Naive thymus-derived CD4-positive, alpha-beta T cell (primary cell): ENCODE measurements at regions not wholly inside any gene's neighbourhood (a gene's known extent, or its start where the extent isn't known, plus 50 kb on each side); places are given as distances from the start of the nearest gene placed in this dataset.

Experiments used
- ATAC-seq: fragments of 150-1000 bp; cut with Tn5 transposase; 2 replicates; pipeline ENCODE4 v1.10.0; 2021; ENCODE audit warnings: mild to moderate bottlenecking, moderate library complexity
- CTCF ChIA-PET: fragments of 350-600 bp; sonication (Branson Sonifier 250); formaldehyde crosslinking; loops from one replicate; lab custom pipeline; 2021; ENCODE audit warnings: antibody characterized with exemption; lab: Charles Lee
- POLR2A ChIA-PET: fragments of 350-600 bp; sonication (Branson Sonifier 250); formaldehyde crosslinking; loops from one replicate; lab custom pipeline; 2021; ENCODE audit warnings: antibody characterized with exemption, inconsistent platforms; lab: Charles Lee
- DNase-seq, 9 donors: peaks; one replicate each; pipeline versions ENCODE4 v3.0.0 to v3.0.0-alpha.2; 2020 to 2022; ENCODE audit warnings: mixed read lengths in 1 of 9
- H3K27ac ChIP-seq: one replicate; pipeline ENCODE4 v1.7.0; 2013; ENCODE audit warnings: mild to moderate bottlenecking, low read depth, low read length, moderate library complexity
- H3K27me3 ChIP-seq, 2 donors: one replicate each; pipeline ENCODE4 v1.7.0; 2013; ENCODE audit warnings: low read length in 2 of 2, mild to moderate bottlenecking in 2 of 2, moderate library complexity in 2 of 2; ENCODE audit not compliant: control insufficient read depth in 2 of 2, insufficient read depth in 2 of 2
- H3K36me3 ChIP-seq, 3 experiments: 1 replicate in 2 of 3; 2 replicates in 1 of 3; pipeline ENCODE4 v1.7.0; 2013; ENCODE audit warnings: low read length in 3 of 3, mild to moderate bottlenecking in 3 of 3, moderate library complexity in 1 of 3; ENCODE audit not compliant: insufficient read depth in 3 of 3, control insufficient read depth in 2 of 3
- H3K4me1 ChIP-seq, 2 donors: one replicate each; pipeline ENCODE4 v1.7.0; 2013; ENCODE audit warnings: low read length in 2 of 2, mild to moderate bottlenecking in 2 of 2, moderate library complexity in 1 of 2; ENCODE audit not compliant: control insufficient read depth in 2 of 2, insufficient read depth in 2 of 2
- H3K4me3 ChIP-seq: 2 replicates; pipeline ENCODE4 v1.7.0; 2013; ENCODE audit warnings: mild to moderate bottlenecking, low read length
- H3K9me3 ChIP-seq, 3 experiments: 1 replicate in 2 of 3; 2 replicates in 1 of 3; pipeline ENCODE4 v1.7.0; 2013; ENCODE audit warnings: low read length in 3 of 3; ENCODE audit not compliant: control insufficient read depth in 2 of 3
- H3K27ac Mint-ChIP-seq, 9 donors: one replicate each; pipeline ENCODE4 v1.8.0; 2020 to 2022; ENCODE audit warnings: mixed read lengths in 9 of 9, mild to moderate bottlenecking in 8 of 9, moderate library complexity in 5 of 9, inconsistent platforms in 2 of 9
- H3K27me3 Mint-ChIP-seq, 5 donors: one replicate each; pipeline ENCODE4 v1.8.0; 2021 to 2022; ENCODE audit warnings: mixed read lengths in 5 of 5, mild to moderate bottlenecking in 1 of 5
- H3K36me3 Mint-ChIP-seq, 5 donors: one replicate each; pipeline ENCODE4 v1.8.0; 2020 to 2022; ENCODE audit warnings: mixed read lengths in 5 of 5, mild to moderate bottlenecking in 3 of 5, inconsistent platforms in 1 of 5
- H3K4me1 Mint-ChIP-seq, 7 donors: one replicate each; pipeline ENCODE4 v1.8.0; 2020 to 2022; ENCODE audit warnings: mixed read lengths in 7 of 7, mild to moderate bottlenecking in 3 of 7, inconsistent platforms in 1 of 7
- H3K4me3 Mint-ChIP-seq, 10 donors: one replicate each; pipeline ENCODE4 v1.8.0; 2020 to 2022; ENCODE audit warnings: mild to moderate bottlenecking in 10 of 10, mixed read lengths in 10 of 10, moderate library complexity in 6 of 10, inconsistent platforms in 2 of 10
- H3K9me3 Mint-ChIP-seq, 11 donors: one replicate each; pipeline ENCODE4 v1.8.0; 2020 to 2022; ENCODE audit warnings: mixed read lengths in 11 of 11, mild to moderate bottlenecking in 4 of 11, inconsistent platforms in 1 of 11, moderate library complexity in 1 of 11
- intact Hi-C, 2 donors: fragments of 100-400 bp; cut with micrococcal nuclease; formaldehyde crosslinking; loops; one replicate each; pipeline ENCODE4 v1.15.1; 2023

DNA sequence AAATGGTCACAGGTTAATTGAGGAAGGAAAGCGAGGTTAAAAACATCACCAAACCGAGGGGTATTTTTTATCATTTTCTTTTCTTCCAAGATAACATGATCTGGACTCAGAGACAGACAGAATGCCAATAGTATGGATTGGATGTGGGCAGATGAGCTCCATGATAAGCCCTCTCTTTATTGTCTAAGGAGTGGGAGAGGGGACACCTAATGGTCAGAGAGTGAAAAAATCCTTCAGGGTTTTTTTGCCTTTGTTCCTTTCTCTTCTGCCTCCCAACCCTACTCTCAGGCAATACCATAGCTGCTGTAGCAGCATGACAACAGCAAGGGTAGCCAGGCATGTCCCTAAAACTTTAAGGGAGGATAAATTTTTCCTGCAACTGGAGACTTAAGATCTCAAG lies 94.7 kb downstream of the DIRAS2 start:
- intact Hi-C loops = no loop called here
- H3K27me3 Mint-ChIP-seq = peaks cover 10 to 23% (median 20%) of the 10 kb centered on the region in 5 donors
- H3K36me3 ChIP-seq = no peaks in the 10 kb centered on the region

DNA sequence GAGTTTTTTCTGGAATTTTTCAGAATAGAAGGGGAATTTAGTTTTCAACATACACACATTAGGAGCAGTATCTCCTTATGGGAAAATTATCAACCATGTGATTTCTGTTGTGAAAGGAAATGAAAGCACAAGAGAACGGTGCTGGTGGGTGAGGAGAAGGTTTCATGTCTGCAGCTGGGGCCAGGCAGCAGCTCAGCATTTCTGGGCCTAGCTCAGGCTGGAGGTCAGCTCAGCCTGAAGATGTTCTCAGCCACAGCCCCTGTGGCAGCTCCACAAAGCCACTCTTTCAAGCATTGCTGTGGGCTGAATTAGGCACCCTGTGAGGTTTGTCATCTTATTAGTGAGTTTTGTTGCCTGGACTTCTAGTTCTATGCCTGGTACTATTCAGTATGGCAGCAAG lies 90.3 kb downstream of the DIRAS2 start:
- Mint-ChIP-seq H3K4me3 (no peak overlapping the region), H3K27ac (no peak overlapping the region), H3K9me3 (peaks cover 0 to 20% (median 7%) of the 10 kb centered on the region in 11 donors), H3K27me3 (peaks cover 6 to 19% (median 11%) of the 10 kb centered on the region in 5 donors), H3K36me3 (peaks cover 0 to 10% (median 0%) of the 10 kb centered on the region in 5 donors), H3K4me1 (no peaks in the 10 kb centered on the region)
- Histone ChIP-seq H3K9me3 (peaks cover 0 to 4% (median 0%) of the 10 kb centered on the region in 3 experiments), H3K36me3 (no peaks in the 10 kb centered on the region), H3K27me3 (no peaks in the 10 kb centered on the region), H3K27ac (no peak overlapping the region), H3K4me3 (no peak overlapping the region), H3K4me1 (no peaks in the 10 kb centered on the region)
- ChIA-PET POLR2A (no interaction called here), CTCF (no interaction called here)
- ATAC-seq (no peak), DNase-seq (no peak)
- intact Hi-C loops = no loop called here

More for the DNA sequence above, 94.7 kb downstream of the DIRAS2 start:
- no peak overlapping the region for H3K4me3 ChIP-seq
- H3K36me3 Mint-ChIP-seq = peaks cover 0 to 10% (median 0%) of the 10 kb centered on the region in 5 donors
- H3K27ac ChIP-seq = no peak overlapping the region
- H3K27me3 ChIP-seq = no peaks in the 10 kb centered on the region
- no peak overlapping the region for H3K4me3 Mint-ChIP-seq
- H3K9me3 Mint-ChIP-seq = peaks cover 0 to 20% (median 7%) of the 10 kb centered on the region in 11 donors
- ChIA-PET CTCF (no interaction called here), POLR2A (no interaction called here)
- H3K4me1 Mint-ChIP-seq = no peaks in the 10 kb centered on the region
- no peak for DNase-seq
- ATAC-seq = no peak
- H3K4me1 ChIP-seq = no peaks in the 10 kb centered on the region
- peaks cover 0 to 4% (median 0%) of the 10 kb centered on the region in 3 experiments for H3K9me3 ChIP-seq
- H3K27ac Mint-ChIP-seq = no peak overlapping the region

DNA sequence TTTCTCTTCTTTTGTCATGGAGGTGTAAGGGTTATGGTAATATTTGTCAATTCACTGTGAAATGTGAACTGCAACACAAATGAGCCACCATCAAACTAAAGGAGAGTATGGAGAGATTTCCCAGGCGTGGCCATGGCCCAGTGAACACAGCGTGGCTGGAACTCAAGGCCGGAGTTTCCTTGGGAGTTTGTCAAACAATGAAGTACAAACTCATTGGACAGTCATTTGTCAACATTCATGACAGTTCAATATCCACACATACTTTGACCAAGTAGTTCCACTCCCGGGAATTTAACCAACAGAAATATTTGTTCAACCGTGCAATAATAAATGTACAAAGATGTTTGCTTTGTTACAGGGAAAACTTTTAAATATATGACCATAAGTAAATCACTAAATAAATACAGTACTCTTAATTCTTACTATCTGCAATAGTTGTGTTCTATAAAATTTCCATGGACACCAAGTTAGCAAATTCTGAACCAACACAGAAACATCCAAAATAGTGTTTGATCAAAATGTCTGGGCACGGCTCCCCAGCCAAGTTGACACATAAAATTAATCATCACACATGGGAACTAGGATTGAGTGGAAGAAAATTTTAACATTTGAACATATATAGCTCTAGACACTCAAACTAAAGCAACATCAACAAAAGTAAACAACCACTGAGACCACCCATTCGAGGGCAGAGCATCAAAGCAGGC lies 87.1 kb downstream of the DIRAS2 start:
- Histone ChIP-seq H3K27ac (no peak overlapping the region), H3K4me3 (no peak overlapping the region), H3K9me3 (no peaks in the 10 kb centered on the region), H3K27me3 (no peaks in the 10 kb centered on the region), H3K4me1 (no peaks in the 10 kb centered on the region), H3K36me3 (no peaks in the 10 kb centered on the region)
- no peaks in the 10 kb centered on the region for H3K36me3 Mint-ChIP-seq
- H3K9me3 Mint-ChIP-seq = no peaks in the 10 kb centered on the region
- H3K4me1 Mint-ChIP-seq = no peaks in the 10 kb centered on the region
- no peak overlapping the region for H3K4me3 Mint-ChIP-seq
- intact Hi-C loops = no loop called here
- no peak overlapping the region for H3K27ac Mint-ChIP-seq
- peaks cover 0 to 12% (median 5%) of the 10 kb centered on the region in 5 donors for H3K27me3 Mint-ChIP-seq
- DNase-seq (no peak), ATAC-seq (no peak)
- ChIA-PET CTCF (no interaction called here), POLR2A (no interaction called here)

DNA sequence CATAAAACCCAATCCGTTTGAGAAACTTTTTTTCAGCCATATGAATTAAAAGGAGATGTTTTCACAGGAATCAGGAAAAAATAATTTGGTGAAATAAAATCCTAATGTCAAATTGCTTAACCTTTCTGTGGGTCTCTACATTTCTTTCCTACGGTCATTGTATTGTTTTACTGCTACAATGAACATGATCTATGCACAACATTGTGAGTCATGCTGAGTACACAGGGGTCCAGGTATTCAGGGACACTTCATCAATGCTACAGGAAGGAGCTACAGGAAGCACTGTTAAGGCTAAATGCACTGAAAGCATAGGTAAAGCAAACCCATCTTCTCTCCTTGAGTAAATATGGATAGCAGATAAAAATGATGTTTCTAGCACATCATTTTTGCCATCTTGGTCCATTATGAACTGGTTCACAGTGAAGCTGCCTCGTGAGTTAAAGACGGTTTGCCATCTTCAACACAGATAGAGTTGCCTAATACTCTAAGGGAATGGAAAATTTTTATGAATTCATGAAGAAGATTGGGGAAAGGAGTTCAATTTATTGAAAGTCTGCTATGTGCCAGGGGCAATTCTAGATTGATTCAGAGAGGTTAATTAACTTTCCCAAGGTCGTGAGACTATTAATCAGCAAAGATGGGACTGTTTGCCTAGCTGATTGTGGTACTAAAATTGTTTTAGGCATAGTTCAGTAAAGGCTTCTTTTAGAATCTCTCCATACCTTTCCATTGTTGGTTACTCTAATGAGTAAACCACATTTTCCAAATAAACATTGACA lies 85.5 kb downstream of the DIRAS2 start:
- no peak overlapping the region for H3K4me3 Mint-ChIP-seq
- ATAC-seq = no peak
- H3K9me3 ChIP-seq = no peaks in the 10 kb centered on the region
- no peaks in the 10 kb centered on the region for H3K36me3 ChIP-seq
- ChIA-PET POLR2A (no interaction called here), CTCF (no interaction called here)
- no peaks in the 10 kb centered on the region for H3K4me1 ChIP-seq
- DNase-seq = no peak
- H3K9me3 Mint-ChIP-seq = no peaks in the 10 kb centered on the region
- no peaks in the 10 kb centered on the region for H3K36me3 Mint-ChIP-seq
- H3K27me3 Mint-ChIP-seq = peaks cover 0 to 6% (median 5%) of the 10 kb centered on the region in 5 donors
- no peak overlapping the region for H3K4me3 ChIP-seq
- H3K27me3 ChIP-seq = no peaks in the 10 kb centered on the region
- H3K4me1 Mint-ChIP-seq = no peaks in the 10 kb centered on the region
- intact Hi-C loops = no loop called here
- H3K27ac Mint-ChIP-seq = no peak overlapping the region
- H3K27ac ChIP-seq = no peak overlapping the region

DNA sequence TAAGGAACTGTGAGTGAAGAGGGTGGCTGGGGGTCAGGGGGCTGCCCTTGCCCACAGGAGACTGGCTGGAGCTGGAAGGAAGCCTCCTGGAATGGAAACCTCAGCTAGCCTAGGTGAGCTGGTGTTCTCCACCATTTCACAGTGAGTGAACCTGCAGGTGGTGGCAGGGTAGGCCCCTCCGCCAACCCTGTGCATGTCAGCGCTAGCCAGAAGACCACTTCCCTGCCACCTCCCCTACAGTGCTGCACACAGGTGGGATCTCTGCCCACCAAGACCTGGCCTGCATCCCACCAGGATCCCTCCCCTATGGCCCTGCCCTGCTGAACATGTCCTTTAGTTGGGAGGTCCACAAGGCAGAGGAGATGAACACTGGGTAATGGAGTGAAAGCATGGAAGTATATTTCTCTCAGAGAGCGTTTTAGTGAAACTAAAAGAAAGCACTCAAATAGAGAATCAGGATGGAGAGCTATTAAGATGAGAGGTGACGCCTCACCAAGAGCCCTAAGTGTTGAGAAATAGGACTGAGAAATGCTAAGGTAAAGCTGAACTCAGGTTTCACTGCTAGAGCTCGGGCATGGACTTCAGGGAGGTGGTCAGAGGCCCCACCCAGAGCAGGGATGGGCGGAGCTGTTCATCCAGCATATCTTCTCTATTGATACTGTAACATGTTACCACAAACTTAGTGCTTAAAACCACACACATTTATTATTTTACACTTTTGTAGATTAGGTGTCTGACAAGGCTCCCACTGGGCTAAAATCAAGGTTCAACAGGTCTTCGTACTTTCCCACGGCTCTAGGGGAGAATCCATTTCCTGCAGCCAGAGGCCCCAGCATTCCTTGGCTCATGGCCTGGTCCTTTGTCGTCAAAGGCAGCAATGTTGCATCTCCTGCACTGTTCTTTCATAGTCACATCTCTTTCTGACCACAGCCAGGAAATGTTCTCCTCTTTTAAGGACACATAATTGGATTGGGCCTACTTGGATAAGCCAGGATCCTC lies 83.2 kb downstream of the DIRAS2 start:
- H3K36me3 Mint-ChIP-seq = no peaks in the 10 kb centered on the region
- Histone ChIP-seq H3K36me3 (no peaks in the 10 kb centered on the region), H3K27me3 (no peaks in the 10 kb centered on the region), H3K9me3 (no peaks in the 10 kb centered on the region), H3K27ac (no peak overlapping the region), H3K4me3 (no peak overlapping the region), H3K4me1 (no peaks in the 10 kb centered on the region)
- intact Hi-C loops = no loop called here
- peaks cover 0 to 6% (median 4%) of the 10 kb centered on the region in 5 donors for H3K27me3 Mint-ChIP-seq
- POLR2A ChIA-PET = no interaction called here
- H3K9me3 Mint-ChIP-seq = no peaks in the 10 kb centered on the region
- H3K4me1 Mint-ChIP-seq = no peaks in the 10 kb centered on the region
- CTCF ChIA-PET = no interaction called here
- ATAC-seq (no peak), DNase-seq (no peak)
- H3K4me3 Mint-ChIP-seq = no peak overlapping the region
- no peak overlapping the region for H3K27ac Mint-ChIP-seq
